ENCODE measurements at regions not wholly inside any gene's neighbourhood (a gene's known extent, or its start where the extent isn't known, plus 50 kb on each side); places are given as distances from the start of the nearest gene placed in this dataset.

DNA sequence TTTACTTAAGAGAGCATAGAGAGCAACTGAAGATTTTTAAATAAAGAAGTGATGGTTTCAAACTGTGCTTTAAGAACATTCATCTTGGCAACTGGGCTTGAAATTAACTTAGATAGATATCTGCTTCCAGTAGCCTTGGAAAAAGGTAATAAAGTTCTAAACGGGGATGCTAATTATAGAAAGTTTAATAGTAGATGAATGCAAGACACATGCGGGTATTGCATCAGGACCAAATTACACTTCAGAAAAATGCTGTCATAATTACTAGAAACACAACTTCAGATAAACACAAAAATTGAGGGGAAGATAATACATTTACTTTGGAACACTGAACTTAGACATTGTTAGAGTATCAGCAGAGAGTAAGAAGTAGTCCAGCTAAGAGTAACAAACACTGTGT, 227.7 kb upstream of the SNX2 start:
- no peak for DNase-seq (ENCODE audit: extremely low spot score)
- ChIA-PET POLR2A (no interaction called here), CTCF (no interaction called here)
- no peak for TF ChIP-seq HDGF (IDR thresholded peaks at IDR 0.05; ENCODE audit: borderline replicate concordance)
- TF ChIP-seq L3MBTL2 (conservative IDR thresholded peaks at IDR 0.05): no peak
- no peak for TF ChIP-seq TARDBP (IDR thresholded peaks at IDR 0.05)
- no peak for TF ChIP-seq ZNF384 (IDR thresholded peaks at IDR 0.05)
- TF ChIP-seq BHLHE40 (IDR thresholded peaks at IDR 0.05; ENCODE audit: borderline replicate concordance): no peak
- no peak for TF ChIP-seq CTBP1 (IDR thresholded peaks at IDR 0.05; ENCODE audit: borderline replicate concordance)
- no peak for TF ChIP-seq NFRKB (IDR thresholded peaks at IDR 0.05)
- TF ChIP-seq SP1 (IDR thresholded peaks at IDR 0.05): no peak
- TF ChIP-seq SUZ12 (IDR thresholded peaks at IDR 0.05): no peak
- no peak for TF ChIP-seq LEF1 (IDR thresholded peaks at IDR 0.05; ENCODE audit: borderline replicate concordance)

DNA sequence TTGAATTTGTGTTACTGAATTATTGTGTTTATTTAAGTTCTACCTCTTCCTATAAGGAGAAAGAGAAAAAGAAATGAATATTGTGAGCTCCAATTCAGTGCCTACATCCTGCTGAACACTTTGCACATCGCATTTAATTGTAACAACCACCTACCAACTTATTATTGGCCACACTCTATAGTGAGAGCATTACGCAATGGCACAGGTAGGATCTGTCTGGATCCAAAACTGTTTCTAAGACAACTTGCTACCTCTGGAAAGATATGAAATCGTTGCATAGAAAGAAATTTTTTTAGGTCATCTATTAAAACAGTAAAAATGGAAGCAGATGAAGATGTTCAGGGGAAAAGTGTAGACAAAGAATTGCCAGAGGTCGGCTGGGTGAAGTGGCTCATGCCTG, 227.2 kb upstream of the SNX2 start:
- POLR2A ChIA-PET: no interaction called here
- CTCF ChIA-PET: no interaction called here
- DNase-seq (ENCODE audit: extremely low spot score): no peak
- TF ChIP-seq SP1 (IDR thresholded peaks at IDR 0.05): no peak
- no peak for TF ChIP-seq TARDBP (IDR thresholded peaks at IDR 0.05)
- TF ChIP-seq FOXM1 (IDR thresholded peaks at IDR 0.05; ENCODE audit: borderline replicate concordance): no peak
- no peak for TF ChIP-seq LEF1 (IDR thresholded peaks at IDR 0.05; ENCODE audit: borderline replicate concordance)
- TF ChIP-seq ZNF384 (IDR thresholded peaks at IDR 0.05): no peak
- TF ChIP-seq CTBP1 (IDR thresholded peaks at IDR 0.05; ENCODE audit: borderline replicate concordance): no peak

DNA sequence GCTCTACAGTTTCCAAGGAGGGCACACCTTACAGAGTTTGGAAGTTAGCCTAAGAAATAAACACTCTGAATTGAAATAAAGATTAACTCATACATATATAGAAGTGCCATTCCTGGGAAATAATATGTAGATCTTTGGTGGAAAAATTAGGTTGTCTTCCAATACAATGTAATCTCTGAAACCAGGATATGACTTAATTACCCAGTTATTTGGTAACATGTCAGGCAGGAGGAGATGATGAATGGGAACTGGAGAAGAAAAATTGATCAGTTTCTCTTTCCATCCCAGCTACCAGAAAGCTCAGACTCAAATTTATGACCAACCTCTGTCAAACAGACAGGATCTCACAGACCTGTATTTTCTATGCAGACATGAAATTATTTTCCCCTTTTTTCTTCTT, 215.2 kb upstream of the SNX2 start:
- no peak for DNase-seq (ENCODE audit: extremely low spot score)
- ChIA-PET CTCF (no interaction called here), POLR2A (no interaction called here)
- no peak for TF ChIP-seq FOXK2 (IDR thresholded peaks at IDR 0.05)
- no peak for TF ChIP-seq ZNF384 (IDR thresholded peaks at IDR 0.05)
- TF ChIP-seq, protein P1, sequence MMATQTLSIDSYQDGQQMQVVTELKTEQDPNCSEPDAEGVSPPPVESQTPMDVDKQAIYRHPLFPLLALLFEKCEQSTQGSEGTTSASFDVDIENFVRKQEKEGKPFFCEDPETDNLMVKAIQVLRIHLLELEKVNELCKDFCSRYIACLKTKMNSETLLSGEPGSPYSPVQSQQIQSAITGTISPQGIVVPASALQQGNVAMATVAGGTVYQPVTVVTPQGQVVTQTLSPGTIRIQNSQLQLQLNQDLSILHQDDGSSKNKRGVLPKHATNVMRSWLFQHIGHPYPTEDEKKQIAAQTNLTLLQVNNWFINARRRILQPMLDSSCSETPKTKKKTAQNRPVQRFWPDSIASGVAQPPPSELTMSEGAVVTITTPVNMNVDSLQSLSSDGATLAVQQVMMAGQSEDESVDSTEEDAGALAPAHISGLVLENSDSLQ (IDR thresholded peaks at IDR 0.05): no peak
- no peak for TF ChIP-seq FOXM1 (IDR thresholded peaks at IDR 0.05; ENCODE audit: borderline replicate concordance)
- no peak for TF ChIP-seq BHLHE40 (IDR thresholded peaks at IDR 0.05; ENCODE audit: borderline replicate concordance)
- no peak for TF ChIP-seq SP1 (IDR thresholded peaks at IDR 0.05)
- no peak for TF ChIP-seq NFRKB (IDR thresholded peaks at IDR 0.05)
- no peak for TF ChIP-seq CTBP1 (IDR thresholded peaks at IDR 0.05; ENCODE audit: borderline replicate concordance)
- TF ChIP-seq ELF4 (IDR thresholded peaks at IDR 0.05): no peak
- TF ChIP-seq L3MBTL2 (conservative IDR thresholded peaks at IDR 0.05): no peak
- TF ChIP-seq FOXA1 (IDR thresholded peaks at IDR 0.05): no peak
- TF ChIP-seq TARDBP (IDR thresholded peaks at IDR 0.05): no peak
- no peak for TF ChIP-seq HDGF (IDR thresholded peaks at IDR 0.05; ENCODE audit: borderline replicate concordance)
- TF ChIP-seq ARNT (IDR thresholded peaks at IDR 0.05): no peak
- TF ChIP-seq SUZ12 (IDR thresholded peaks at IDR 0.05): no peak
- no peak for TF ChIP-seq LEF1 (IDR thresholded peaks at IDR 0.05; ENCODE audit: borderline replicate concordance)

DNA sequence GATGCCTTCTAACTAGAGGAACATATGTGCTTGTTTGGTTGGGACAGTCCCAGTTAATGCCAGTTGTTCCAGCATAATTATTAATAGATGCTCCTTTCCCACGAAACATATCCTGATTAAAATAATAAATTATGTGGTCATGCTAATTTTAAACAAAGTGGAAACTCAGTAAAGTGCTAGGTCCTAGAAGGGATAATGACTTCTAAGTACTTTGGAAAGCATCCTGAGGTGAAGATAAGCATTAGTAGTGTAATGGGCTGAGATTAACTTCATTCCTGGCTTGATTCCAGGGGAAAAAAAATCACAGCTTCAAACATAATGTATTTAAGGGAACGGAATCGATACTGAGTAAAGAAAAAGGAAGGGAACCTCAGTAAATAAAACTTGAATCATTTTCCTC, 213.7 kb upstream of the SNX2 start:
- TF ChIP-seq SP1 (IDR thresholded peaks at IDR 0.05) (no peak), NFRKB (IDR thresholded peaks at IDR 0.05) (no peak), ARNT (IDR thresholded peaks at IDR 0.05) (no peak), FOXM1 (IDR thresholded peaks at IDR 0.05; ENCODE audit: borderline replicate concordance) (no peak), BHLHE40 (IDR thresholded peaks at IDR 0.05; ENCODE audit: borderline replicate concordance) (no peak), HDGF (IDR thresholded peaks at IDR 0.05; ENCODE audit: borderline replicate concordance) (no peak), SUZ12 (IDR thresholded peaks at IDR 0.05) (no peak), TARDBP (IDR thresholded peaks at IDR 0.05) (no peak), FOXA1 (IDR thresholded peaks at IDR 0.05) (no peak), ELF4 (IDR thresholded peaks at IDR 0.05) (no peak), LEF1 (IDR thresholded peaks at IDR 0.05; ENCODE audit: borderline replicate concordance) (no peak), FOXK2 (IDR thresholded peaks at IDR 0.05) (no peak), CTBP1 (IDR thresholded peaks at IDR 0.05; ENCODE audit: borderline replicate concordance) (no peak), ZNF384 (IDR thresholded peaks at IDR 0.05) (no peak), L3MBTL2 (conservative IDR thresholded peaks at IDR 0.05) (no peak)
- TF ChIP-seq, protein P1 (IDR thresholded peaks at IDR 0.05): no peak
- DNase-seq (ENCODE audit: extremely low spot score): no peak
- CTCF ChIA-PET: no interaction called here
- POLR2A ChIA-PET: no interaction called here

DNA sequence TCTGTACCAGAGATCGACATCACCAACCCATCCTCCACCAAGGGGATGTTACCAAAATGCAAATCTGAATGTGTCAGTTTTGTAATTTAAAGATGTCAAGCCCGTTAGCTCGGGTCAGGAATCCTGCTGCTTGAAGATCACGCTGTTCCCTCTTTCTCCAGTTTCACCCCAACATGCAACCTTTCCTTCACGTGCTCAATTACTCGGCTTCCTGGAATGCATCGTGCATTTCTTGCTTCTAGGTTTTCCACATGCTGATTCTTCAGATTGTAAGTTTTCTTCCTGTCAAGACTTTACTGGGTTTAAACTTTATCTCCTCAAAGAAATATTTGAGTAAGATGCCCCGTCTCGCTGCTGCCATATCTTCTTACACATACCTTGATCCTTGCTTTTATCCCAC, 209.5 kb upstream of the SNX2 start:
- ChIA-PET CTCF (no interaction called here), POLR2A (no interaction called here)
- DNase-seq (ENCODE audit: extremely low spot score): no peak
- no peak for TF ChIP-seq FOXA1 (IDR thresholded peaks at IDR 0.05)
- no peak for TF ChIP-seq SP1 (IDR thresholded peaks at IDR 0.05)
- TF ChIP-seq LEF1 (IDR thresholded peaks at IDR 0.05; ENCODE audit: borderline replicate concordance): no peak
- no peak for TF ChIP-seq CTBP1 (IDR thresholded peaks at IDR 0.05; ENCODE audit: borderline replicate concordance)
- TF ChIP-seq, protein P1 (IDR thresholded peaks at IDR 0.05): no peak
- TF ChIP-seq FOXM1 (IDR thresholded peaks at IDR 0.05; ENCODE audit: borderline replicate concordance): no peak
- TF ChIP-seq L3MBTL2 (conservative IDR thresholded peaks at IDR 0.05): no peak
- no peak for TF ChIP-seq BHLHE40 (IDR thresholded peaks at IDR 0.05; ENCODE audit: borderline replicate concordance)
- TF ChIP-seq ARNT (IDR thresholded peaks at IDR 0.05): no peak
- TF ChIP-seq SUZ12 (IDR thresholded peaks at IDR 0.05): no peak

DNA sequence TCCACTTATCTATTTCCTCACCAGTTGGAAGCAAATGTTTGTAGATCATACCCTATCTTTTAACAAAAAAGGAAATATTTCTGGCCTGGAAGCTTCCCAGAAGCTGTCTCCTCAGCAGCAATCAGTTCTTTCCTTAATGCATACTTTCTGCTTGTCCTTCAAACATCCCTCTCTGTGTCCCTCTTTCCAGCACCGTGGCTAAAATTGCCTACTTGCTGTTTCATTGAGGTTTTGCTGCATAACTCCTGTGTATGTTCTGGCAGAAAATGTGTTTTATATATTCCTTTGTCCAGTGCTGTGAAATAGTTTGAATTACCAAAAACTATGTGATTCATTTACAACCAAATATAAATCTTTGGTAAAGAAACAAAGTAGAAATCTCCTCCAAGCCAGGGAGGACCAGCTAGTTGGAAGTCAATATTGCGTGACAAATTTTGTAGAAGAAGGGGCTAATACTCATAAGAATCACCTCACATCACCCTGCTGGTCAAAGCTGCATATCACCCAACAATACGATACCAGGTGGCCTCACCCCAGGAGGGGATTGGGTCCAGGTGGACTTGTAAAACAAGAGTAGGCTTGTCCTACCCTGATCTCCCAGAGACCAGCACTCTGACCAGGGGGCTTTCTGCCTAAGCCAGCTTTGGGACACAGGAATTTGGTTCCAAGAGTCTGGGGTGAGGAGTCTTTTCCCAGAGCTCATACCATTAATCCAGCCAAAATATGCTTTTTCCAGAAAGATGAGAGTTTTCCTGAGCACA, 198.4 kb upstream of the SNX2 start:
- ChIA-PET CTCF (no interaction called here), POLR2A (no interaction called here)
- no peak for DNase-seq (ENCODE audit: extremely low spot score)
- TF ChIP-seq TARDBP (IDR thresholded peaks at IDR 0.05) (no peak), SUZ12 (IDR thresholded peaks at IDR 0.05) (no peak), ZNF384 (IDR thresholded peaks at IDR 0.05) (no peak), ARNT (IDR thresholded peaks at IDR 0.05) (no peak), L3MBTL2 (conservative IDR thresholded peaks at IDR 0.05) (no peak), CTBP1 (IDR thresholded peaks at IDR 0.05; ENCODE audit: borderline replicate concordance) (no peak)
- TF ChIP-seq, protein P1 (IDR thresholded peaks at IDR 0.05): no peak
